ENCODE measurements at regions not wholly inside any gene's neighbourhood (a gene's known extent, or its start where the extent isn't known, plus 50 kb on each side); places are given as distances from the start of the nearest gene placed in this dataset.

GRCh38 chr15:87083201-87083600, 1003.5 kb downstream of the AGBL1 start:
- no peak for TF ChIP-seq CTCF (conservative IDR thresholded peaks at IDR 0.05; ENCODE audit: low read depth, low read length)
- no peak for DNase-seq (ENCODE audit: low read depth)
- H3K4me3 ChIP-seq (ENCODE audit: low read depth, low read length), result no peak overlapping the region

GRCh38 chr15:87082581-87082980, 1002.9 kb downstream of the AGBL1 start:
- H3K4me3 ChIP-seq (ENCODE audit: low read depth, low read length), result no peak overlapping the region
- DNase-seq (ENCODE audit: low read depth), result no peak
- TF ChIP-seq CTCF (conservative IDR thresholded peaks at IDR 0.05; ENCODE audit: low read depth, low read length), result no peak

GRCh38 chr15:87080547-87080946, 1000.9 kb downstream of the AGBL1 start:
- TF ChIP-seq CTCF (conservative IDR thresholded peaks at IDR 0.05; ENCODE audit: low read depth, low read length), result no peak
- H3K4me3 ChIP-seq (ENCODE audit: low read depth, low read length), result no peak overlapping the region
- peak; percentile 15 for DNase-seq (ENCODE audit: low read depth)

Measured in choroid plexus epithelial cell (primary cell).